LoVo (cell line): ENCODE measurements at regions not wholly inside any gene's neighbourhood (a gene's known extent, or its start where the extent isn't known, plus 50 kb on each side); places are given as distances from the start of the nearest gene placed in this dataset.
A peak's percentile ranks its signal among the peaks of the same experiment; 100 is the strongest.
"Not testable (repeated sequence)": the region's sequence is repeated elsewhere in the genome, so short reads cannot be mapped to it uniquely, and the experiment has no call there.

Experiments used
- DNase-seq: peaks from one replicate; pipeline ENCODE4 v3.0.0-alpha.2; 2016; ENCODE audit warnings: low spot score

DNA sequence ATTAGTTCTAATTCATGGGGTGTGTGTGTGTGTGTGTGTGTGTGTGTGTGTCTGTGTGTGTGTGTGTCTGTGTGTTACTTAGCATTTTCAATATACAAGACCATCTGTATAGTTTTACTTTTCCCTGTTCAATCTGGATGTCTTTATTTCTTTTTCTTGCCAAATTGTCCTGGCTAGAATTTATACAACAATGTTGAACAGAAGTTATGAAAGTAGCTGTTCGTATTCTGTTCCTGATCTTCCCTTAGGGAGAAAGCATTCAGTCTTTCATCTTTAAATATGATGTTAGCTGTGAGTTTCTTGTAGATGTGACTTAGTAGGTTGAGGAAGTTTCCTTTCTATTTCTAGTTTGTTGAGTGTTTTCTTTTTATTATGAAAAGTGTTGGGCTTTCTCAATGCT lies 101.0 kb upstream of the ADRA1D start:
- DNase-seq, result no peak

DNA sequence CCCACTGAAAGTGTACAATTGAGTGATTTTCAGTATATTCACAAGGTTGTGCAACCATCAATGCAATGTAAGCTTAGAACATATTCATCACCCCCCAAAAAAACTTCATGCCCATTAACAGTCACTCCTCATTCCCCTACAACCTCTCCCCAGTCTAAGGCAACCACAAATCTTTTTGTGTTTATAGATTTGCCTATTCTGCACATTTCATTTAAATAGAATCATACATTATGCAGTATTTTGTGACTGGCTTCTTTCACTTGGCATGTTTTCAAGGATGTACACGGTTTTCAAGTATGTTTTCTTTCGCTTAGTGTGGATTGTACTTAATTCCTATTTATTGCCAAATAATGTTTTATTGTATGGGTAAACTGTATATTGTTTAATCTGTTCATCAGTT lies 95.6 kb upstream of the ADRA1D start:
- no peak for DNase-seq

DNA sequence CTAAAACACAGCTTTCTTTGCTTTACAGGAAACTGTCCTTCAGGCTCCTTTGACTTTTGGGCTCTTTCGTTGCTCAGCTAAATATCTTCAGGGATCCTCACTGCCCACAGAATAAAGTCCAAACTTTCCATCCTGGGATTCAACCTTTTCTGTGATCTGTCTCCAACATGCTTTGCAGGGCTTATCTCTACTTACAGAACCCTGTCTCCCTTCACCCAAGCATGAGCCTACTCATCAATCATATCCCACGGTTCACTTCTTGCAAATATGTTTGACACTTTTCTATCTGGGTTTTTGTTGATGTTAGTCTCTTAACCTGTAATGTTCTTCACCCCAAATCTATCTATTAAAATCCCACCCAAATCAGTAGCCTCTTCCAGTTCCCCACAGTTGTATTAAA lies 93.5 kb upstream of the ADRA1D start:
- no peak for DNase-seq

DNA sequence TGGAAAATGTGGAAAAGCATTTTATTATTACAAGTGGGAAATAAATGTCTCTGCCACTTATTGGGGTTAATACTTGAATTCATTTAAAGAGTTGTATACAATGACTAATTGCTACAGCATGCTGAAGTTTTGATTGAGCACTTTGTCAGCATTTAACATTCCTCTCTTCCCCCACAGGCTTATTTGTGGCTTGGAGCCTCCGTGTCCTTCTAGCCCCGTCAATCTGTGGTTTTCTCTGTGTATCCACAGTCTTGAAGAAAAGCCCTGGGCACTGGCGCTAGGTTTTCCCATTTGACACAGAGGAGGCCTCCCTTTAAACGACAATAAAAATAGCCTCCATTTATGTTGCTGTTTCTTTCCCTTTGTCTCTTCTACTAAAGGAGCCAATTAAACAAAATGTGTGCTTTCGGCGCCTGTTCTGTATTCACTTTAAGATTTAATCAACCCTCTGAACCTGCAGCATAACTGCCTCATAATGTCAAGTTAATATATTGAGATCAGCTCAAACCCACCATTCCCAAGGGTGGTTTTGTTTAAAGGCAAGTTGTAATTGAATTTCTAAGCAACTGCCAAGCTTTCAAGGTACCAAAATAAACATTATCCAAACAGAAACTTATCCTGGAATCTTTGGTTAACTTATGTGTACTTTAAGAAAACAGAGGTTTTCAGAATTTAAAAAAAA lies 92.9 kb upstream of the ADRA1D start:
- peak; percentile 6 for DNase-seq

DNA sequence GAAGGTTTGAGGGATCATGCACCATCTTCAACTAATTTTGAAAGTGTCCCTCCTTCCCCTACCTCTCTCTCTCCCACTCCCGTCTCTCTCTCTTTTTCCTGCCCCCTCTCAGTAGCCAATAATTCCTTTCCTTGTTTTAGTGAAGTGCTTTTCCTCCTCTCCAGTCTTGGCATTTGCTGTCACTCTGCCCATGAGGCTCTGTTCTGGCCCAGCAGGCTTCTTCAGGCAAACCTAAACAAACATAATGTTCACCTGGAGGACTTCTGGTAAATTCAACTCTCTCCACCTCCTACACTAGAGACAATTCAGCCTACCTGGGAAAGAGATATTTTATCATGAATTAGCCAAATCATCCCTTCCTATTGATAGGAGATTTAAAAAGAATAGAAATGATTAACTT lies 86.6 kb upstream of the ADRA1D start:
- DNase-seq, result no peak

DNA sequence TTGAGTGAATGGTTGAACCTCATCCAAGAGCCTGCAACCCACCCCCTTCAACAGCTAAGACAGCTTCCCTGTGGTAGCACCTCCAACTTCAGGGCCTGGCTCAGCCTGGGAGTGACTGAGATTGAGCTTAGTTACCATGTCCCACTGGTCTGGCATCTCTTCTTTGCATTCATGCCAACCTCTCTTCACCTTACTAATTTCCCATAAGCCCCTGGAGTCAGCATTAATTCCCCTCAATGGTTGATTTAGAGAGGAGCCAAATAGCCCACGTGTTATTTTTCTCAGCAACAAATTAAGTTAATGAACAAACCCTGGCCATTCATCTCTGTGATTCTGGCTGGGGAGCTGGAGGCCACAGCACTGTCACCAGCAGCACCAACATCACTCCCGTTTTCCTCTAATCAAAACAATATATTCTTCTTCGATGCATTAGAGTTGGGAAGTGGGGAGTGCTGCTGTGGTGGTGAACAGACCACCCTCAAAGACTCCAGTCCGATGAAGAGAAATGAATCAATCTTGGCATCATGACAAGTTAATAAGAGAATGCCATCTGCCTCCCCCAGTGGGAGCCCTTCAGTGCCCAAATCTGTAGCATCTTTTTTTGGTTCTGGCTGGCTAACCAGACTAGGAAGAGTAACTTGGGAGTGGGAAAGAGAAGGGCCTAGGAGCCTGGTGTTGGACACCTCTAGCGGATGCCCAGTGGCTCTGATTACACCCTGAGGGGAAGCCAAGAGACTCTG lies 83.2 kb upstream of the ADRA1D start:
- no peak for DNase-seq

DNA sequence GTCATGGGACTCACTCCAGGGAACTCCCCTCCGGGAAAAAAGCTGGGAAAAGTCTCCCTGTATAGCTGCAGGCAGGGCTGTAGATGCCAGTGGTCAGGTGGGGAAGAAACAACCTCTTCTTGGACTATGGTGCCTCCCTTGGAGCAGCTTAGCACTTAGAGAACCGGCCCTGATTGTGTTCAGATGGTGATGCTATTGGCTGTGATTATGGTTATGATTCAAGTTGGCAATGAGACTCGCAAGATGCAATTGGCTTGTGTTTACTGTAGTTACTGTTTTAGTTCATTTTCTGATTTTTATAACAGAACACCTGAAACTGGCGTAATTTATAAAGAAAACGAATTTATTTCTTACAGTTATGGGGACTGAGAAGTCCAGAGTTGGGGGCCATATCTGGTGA lies 80.9 kb upstream of the ADRA1D start:
- DNase-seq, result no peak

DNA sequence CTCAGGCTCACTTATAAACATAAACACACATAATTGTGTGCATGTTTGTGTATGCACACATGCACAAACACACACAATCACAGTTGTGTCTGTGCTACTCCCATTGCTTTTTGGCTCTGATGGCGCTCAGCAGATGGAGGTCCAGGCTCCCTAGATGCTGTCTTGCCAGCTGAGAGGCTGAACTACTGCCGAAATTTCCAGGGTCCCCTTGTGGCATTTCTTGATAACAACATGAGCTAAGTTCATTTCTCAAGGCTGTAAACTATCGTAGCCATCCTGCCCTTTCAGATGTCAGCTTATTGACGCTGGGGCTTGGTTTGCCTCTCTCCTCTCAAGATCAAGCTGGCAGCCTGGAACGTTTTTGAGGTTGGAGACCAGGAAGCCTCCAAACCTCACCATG lies 80.1 kb upstream of the ADRA1D start:
- DNase-seq, result no peak

DNA sequence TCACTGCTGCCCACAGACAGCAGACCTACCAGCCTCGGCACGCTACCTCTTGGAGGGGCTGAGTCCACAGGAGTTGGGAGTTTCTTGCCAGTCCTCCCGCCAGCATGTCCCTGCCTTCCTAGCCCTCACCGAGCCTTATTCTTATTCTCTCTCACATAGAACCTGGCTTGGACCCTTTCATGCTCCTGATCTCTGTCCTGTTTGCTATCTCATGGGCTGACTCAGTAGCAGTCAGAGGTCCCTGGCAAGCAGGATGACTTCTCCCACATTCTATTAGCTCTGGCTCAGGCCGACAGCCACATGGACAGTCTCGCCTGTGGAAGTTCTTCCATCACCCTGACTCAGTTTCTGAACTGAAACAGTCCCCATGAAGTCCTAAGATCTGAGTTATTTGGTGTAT lies 79.5 kb upstream of the ADRA1D start:
- DNase-seq, result no peak

DNA sequence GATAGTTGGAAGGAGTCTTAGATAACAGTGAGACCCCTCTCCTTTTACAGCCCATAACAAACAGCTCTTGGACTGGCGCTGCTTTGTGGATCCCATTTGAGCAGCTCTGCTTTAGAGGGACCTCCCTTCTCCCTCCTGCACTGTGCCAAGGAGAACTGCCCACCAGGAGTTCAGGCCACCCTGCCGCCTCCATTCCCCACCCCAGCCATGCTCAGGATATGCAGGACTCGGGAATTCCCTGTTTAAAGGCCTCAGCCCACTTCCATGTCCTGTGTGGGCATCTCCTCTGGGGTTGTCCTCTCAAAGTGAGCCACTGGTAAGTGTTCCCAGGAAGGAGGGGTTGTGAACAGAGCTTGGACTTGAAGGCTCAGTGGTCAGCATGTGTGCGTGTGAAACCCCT lies 78.9 kb upstream of the ADRA1D start:
- DNase-seq, result no peak

DNA sequence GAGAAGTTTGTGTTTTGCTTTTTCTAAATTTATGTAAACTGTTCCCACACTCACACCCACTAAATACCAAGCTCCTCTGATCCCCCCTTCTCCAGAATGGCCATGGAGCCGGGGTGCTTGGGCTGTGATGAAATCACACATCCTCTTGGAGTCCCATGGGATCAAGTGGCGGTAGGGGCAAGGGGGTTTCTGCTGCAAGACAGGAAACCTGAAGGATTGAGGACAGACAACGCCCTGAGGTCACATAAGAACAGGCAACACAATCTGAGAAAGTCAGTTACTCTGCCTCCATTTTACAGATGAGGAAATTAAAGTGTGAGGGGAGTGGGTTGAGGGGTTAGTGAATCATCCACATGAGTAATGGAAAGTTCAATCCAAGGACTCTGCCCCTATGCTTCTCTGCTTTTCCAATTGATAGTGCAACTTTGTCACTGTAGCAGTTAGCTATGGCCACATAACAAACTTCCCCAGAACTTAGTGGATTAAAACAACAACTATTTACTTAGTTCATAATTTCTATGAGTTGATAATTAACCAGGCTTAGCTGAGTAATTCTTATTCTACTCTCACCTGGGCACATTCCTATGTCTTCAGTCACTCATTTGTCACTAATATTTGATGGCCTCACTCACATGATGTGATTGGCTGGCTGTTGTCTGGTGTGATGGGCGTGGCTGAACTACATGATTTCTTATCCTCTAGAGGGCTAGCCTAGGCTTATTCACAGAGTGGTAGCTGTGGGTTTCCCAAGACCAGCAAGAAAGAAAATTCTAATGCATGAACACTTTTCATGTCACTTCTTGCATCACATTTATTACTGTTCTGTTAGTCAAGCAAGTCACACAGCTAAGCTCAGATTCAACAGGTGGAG lies 77.3 kb upstream of the ADRA1D start:
- peak; percentile 1 for DNase-seq

DNA sequence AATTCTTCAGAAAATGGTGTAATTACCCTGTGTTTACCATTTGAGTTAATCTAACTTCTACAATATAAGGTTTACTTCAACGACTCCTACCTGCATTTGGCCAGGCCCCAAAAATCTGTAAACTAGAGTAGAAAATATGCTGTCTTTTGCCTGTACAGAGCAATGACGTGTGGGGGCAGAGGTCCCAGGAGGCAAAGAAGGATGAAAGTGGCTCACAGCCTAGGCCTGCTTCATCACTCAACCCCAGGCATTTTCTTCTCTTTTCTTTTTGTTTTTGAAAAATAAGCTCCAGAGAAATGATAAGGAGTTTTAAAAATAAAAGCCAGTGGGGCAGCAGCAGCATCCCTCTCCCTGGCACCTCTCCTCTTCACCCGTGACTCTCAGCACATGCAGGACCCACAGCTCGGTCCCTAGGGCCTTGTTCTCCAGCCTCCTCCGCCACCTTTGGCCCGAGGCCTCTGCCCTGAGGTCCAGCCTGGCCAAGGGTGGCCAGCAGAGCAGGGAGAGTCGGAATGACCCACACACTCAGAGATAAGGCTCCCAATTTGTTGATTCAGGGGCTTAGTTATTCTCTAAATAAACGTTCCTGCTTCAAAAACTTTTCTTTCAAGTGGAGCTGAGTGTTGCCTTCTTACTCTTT lies 76.6 kb upstream of the ADRA1D start:
- DNase-seq, result no peak

DNA sequence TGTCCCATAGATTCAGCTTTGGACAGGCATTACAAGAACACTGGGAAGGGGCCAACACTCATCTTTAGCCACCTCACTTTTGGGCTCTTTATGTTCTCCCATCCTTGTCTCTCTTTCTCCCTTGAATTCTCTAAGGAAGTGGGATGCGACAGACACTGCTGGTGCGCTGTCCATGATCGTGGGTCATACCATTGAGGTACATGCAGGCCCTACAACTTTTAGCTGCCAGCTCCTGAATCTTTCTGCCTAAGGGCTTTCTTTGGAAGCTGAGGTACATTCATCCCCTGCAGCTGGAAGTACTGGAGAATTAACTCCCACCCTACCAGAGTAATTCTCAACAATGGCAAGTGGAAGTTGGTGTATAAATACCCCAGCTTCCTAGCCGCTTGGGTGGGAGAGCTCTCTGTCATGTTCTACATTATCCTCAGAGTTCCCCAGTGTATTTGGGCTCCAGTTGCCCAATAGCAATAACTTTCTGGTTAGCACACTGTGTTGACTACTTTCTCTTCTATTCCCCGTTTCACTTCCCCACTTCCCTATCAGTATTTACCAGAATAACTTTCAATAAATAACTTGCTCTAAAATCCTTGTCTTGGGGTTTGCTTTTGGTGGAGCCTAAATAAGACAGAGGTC lies 75.6 kb upstream of the ADRA1D start:
- DNase-seq, result no peak

DNA sequence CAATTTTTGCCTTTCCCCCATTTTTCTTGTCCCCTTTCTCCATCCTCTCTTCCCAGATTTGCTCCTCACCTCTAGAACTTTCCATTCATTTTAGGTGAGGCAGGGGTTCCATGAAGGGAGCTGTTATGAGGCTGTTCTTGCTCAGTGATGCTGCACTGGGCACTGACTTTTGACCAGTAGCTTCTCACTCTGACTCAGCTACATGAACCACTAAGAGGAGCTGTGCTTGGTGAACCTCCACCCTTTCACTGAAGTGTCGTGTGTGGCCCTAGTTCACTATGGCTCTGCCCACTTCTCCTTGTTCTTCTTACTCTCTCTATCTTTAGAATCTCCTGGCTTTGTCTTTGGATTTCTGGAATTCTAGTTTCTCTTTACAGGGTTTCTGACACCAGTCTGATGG lies 73.4 kb upstream of the ADRA1D start:
- DNase-seq, result no peak

DNA sequence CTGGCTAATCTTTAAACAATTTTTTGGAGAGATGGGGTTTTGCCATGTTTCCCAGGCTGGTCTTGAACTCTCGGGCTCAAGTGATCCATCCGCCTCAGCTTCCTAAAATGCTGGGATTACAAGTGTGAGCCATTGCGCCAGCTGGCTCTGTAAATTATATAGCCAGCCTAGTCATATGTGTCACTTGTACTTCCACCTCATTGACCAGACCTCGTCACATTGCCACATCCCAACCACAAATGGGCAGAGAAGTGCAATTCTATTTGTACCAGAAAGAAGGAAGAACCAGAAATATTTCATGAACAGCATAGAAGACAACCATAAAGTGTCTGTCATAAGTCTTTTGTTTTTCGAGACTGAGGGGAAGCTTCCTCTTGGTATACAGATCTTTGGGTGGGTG lies 71.2 kb upstream of the ADRA1D start:
- no peak for DNase-seq

DNA sequence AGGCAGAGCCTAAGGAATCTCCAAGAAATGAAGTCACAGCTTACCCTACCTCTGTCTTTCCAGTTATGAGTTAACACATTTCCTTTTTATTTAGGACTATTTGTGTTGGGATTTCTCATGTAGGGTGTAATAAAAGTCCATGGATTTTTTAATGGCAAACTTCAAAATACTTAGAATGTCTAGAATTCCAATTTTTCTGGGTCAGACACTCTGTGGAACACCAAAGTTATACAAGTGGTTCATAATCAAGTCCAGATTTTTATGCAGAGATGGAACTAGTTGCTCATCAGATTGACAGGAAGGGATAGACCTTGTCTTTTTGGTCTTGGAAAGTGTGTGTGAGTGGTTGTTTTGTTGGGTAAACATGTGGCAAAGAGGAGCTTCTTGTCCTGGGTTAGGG lies 69.8 kb upstream of the ADRA1D start:
- DNase-seq, result no peak

DNA sequence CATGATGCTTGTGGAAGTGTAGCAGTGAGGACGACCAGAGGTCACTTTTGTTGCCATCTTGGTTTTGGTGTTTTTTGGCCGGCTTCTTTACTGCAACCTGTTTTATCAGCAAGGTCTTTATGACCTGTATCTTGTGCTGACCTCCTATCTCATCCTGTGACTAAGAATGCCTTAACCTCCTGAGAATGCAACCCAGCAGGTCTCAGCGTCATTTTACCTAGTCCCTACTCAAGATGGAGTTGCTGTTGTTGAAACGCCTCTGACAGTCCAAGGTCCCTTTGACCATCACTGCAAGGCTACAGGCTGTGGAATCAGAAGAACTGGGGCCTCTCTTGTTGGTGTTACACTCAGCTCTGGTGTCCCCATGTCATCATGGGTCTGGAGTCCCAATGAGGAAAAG lies 61.5 kb upstream of the ADRA1D start:
- not testable (repeated sequence) for DNase-seq

DNA sequence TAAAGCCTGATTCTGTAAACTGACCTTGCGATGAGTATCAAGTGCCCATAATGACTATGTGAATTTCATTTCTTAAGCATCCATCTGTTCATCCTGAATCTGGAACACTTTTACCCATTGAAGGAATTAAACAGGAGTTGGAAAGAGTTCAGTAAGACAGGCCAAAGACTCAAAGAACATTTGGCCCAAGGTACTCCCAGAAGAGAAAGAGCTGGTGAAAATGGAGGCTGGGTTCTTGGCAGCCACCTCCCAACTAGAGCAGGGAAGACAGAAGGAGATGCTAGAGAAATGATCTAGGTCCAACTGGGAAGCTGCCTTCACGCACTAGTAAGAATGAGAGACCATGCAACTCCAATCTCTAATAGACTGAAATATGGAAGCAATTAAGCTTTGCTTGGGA lies 57.1 kb upstream of the ADRA1D start:
- DNase-seq, result no peak

DNA sequence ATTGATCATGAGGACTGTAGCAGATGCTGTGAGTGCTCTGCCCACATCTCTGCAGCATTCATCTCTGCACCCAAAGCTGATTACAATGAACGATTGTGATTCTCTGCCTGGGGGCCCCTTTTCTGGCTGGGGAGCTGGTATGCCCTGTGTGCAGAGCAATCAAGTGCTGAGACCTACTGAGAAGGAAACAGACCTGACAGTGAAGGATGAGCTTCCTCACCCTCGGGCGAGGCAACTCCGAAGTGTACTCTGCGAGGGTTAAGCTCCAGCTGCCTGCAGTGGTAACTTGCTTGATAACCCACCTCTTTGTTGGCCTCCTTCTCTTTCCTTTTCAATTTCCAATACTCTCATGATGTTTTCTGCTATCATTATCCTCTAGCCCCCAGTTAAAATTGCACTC lies 56.0 kb upstream of the ADRA1D start:
- no peak for DNase-seq

DNA sequence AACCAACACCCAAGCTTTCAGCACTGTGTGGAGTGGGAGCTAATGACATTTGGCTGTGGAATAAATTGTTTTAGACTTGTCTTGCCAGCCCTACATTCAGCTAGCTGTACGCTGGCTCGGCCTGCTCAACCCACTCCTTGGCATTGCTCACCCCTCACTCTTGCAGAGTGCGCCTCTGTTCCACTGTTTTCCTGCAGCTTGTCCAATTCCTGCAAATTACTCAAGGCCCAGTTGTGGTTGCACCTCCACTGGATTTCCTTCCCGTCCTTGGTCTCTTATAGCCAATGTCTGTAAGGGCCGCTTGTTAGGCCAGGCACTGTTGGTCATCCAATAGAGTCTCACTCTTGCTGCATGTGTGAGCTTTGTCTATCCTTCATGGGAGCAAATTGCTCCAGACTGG lies 55.5 kb upstream of the ADRA1D start:
- DNase-seq, result no peak

DNA sequence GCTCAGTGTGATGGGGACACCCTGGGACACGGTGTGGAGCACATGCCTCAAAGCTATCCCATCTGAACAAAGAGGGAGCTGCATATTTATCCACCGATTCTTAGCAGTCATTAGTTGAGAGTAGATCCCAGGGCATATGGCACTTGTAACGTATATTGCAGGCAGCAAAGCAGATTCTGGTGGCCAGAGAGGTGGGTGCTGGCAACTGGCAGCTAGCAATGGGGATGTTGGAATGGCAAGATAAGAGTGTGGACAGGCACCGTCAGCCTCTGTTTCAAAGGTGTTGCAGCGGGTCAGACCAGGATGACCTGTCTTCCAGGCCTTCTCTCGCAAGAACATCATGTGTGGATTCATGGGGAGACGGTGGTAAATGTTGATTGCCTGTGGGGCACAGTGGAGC lies 54.0 kb upstream of the ADRA1D start:
- no peak for DNase-seq

DNA sequence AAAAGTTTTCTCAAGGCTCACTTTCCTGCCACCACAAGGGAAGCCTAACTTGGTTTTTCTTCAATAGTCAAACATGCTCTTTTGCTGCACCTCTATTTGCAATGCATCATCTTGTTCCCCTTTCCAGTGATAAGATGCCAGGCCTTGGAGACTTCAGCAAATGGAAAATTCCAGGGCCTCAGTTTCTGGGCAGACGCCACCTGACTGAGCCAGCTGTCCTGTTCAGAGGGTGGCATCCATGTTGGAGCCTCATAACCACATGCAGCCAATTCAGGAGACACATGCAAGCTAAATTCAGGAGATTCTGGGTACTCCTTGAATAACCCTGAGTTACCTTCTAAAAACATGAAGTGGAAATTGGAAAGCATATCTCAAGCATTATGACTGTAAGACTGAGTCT lies 51.8 kb upstream of the ADRA1D start:
- no peak for DNase-seq
